Loucy (cell line): ENCODE measurements at regions not wholly inside any gene's neighbourhood (a gene's known extent, or its start where the extent isn't known, plus 50 kb on each side); places are given as distances from the start of the nearest gene placed in this dataset.

ENCODE experiments used
- EZH2phosphoT487 ChIP-seq: fragments of 200-600 bp; IDR thresholded peaks from 2 replicates; pipeline ENCODE4 v1.6.1; 2018; ENCODE audit warnings: antibody characterized with exemption, mild to moderate bottlenecking, moderate library complexity, borderline replicate concordance
- TF ChIP-seq, protein P1 (sequence below): fragments of 200-600 bp; sonication (generic); conservative IDR thresholded peaks from 2 replicates; pipeline ENCODE4 v1.5.1; 2014; ENCODE audit warnings: mild to moderate bottlenecking, antibody characterized with exemption, low read length

DNA sequence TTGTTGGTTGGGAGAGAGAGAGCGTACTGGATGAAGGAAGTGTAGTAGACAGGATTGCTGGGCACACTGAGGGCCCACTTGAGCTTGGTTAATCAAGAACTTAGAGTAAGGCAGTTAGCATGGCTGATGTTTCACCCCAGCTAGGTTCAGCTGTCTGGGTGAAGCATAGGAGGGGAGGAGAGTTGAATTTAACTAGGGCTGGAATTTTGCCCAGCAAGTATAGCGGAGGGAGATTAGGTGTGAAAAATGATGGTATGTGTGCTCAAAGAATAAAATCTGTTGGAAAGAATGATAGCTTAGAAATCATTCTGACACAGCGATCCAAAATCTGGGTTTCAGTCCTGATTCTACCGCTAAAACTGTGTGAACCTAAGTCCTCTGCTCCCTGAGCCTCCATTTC, 461.5 kb upstream of the PROX1 start:
- TF ChIP-seq, protein P1, sequence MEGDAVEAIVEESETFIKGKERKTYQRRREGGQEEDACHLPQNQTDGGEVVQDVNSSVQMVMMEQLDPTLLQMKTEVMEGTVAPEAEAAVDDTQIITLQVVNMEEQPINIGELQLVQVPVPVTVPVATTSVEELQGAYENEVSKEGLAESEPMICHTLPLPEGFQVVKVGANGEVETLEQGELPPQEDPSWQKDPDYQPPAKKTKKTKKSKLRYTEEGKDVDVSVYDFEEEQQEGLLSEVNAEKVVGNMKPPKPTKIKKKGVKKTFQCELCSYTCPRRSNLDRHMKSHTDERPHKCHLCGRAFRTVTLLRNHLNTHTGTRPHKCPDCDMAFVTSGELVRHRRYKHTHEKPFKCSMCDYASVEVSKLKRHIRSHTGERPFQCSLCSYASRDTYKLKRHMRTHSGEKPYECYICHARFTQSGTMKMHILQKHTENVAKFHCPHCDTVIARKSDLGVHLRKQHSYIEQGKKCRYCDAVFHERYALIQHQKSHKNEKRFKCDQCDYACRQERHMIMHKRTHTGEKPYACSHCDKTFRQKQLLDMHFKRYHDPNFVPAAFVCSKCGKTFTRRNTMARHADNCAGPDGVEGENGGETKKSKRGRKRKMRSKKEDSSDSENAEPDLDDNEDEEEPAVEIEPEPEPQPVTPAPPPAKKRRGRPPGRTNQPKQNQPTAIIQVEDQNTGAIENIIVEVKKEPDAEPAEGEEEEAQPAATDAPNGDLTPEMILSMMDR = no peak
- TF ChIP-seq EZH2phosphoT487 = no peak
